H9 (cell line): ENCODE measurements at regions not wholly inside any gene's neighbourhood (a gene's known extent, or its start where the extent isn't known, plus 50 kb on each side); places are given as distances from the start of the nearest gene placed in this dataset.

Source experiments
- DNase-seq: peaks from one replicate; pipeline ENCODE4 v3.0.0-alpha.2; 2017
- H2AFZ ChIP-seq: one replicate; pipeline ENCODE4 v1.6.1; 2013; ENCODE audit warnings: mild to moderate bottlenecking, low read length, control low read depth, moderate library complexity
- H2AK5ac ChIP-seq: 2 replicates; pipeline ENCODE4 v1.6.1; 2013; ENCODE audit warnings: low read length, control low read depth, mixed read lengths; ENCODE audit not compliant: insufficient read length
- H2BK120ac ChIP-seq: one replicate; pipeline ENCODE4 v1.6.1; 2013; ENCODE audit warnings: low read depth, mild to moderate bottlenecking, low read length, control low read depth, inconsistent platforms; ENCODE audit not compliant: poor library complexity, severe bottlenecking
- H2BK12ac ChIP-seq: 2 replicates; pipeline ENCODE4 v1.6.1; 2013; ENCODE audit warnings: low read length, control low read depth, mixed read lengths, low read depth; ENCODE audit not compliant: insufficient read length
- H2BK15ac ChIP-seq: 2 replicates; pipeline ENCODE4 v1.6.1; 2013; ENCODE audit warnings: low read depth, low read length, control low read depth
- H2BK20ac ChIP-seq: one replicate; pipeline ENCODE4 v1.6.1; 2013; ENCODE audit warnings: low read depth, mild to moderate bottlenecking, low read length, control low read depth, inconsistent platforms; ENCODE audit not compliant: poor library complexity, severe bottlenecking
- H2BK5ac ChIP-seq: 2 replicates; pipeline ENCODE4 v1.6.1; 2013; ENCODE audit warnings: low read length, control low read depth, mixed read lengths; ENCODE audit not compliant: insufficient read length
- H3K14ac ChIP-seq: 2 replicates; pipeline ENCODE4 v1.6.1; 2013; ENCODE audit warnings: low read length, control low read depth; ENCODE audit not compliant: insufficient read depth
- H3K18ac ChIP-seq: 2 replicates; pipeline ENCODE4 v1.6.1; 2013; ENCODE audit warnings: low read depth, mild to moderate bottlenecking, mixed read lengths, low read length, control low read depth; ENCODE audit not compliant: insufficient read length
- H3K23ac ChIP-seq: 2 replicates; pipeline ENCODE4 v1.6.1; 2013; ENCODE audit warnings: low read length, control low read depth, mixed read lengths, low read depth; ENCODE audit not compliant: insufficient read length
- H3K23me2 ChIP-seq: 2 replicates; pipeline ENCODE4 v1.6.1; 2013; ENCODE audit warnings: low read depth, mild to moderate bottlenecking, mixed read lengths, low read length, control low read depth; ENCODE audit not compliant: insufficient read length, poor library complexity, severe bottlenecking
- H3K27ac ChIP-seq: 2 replicates; pipeline ENCODE4 v1.5.1; 2013; ENCODE audit warnings: low read length, control low read depth, mixed read lengths, low read depth; ENCODE audit not compliant: insufficient read length
- H3K27me3 ChIP-seq: 2 replicates; pipeline ENCODE4 v1.6.1; 2013; ENCODE audit warnings: low read length, control low read depth, inconsistent platforms; ENCODE audit not compliant: insufficient read depth
- H3K4ac ChIP-seq: 2 replicates; pipeline ENCODE4 v1.6.1; 2013; ENCODE audit warnings: low read depth, mild to moderate bottlenecking, control low read depth, inconsistent platforms, low read length, moderate library complexity
- H3K4me1 ChIP-seq: 2 replicates; pipeline ENCODE4 v1.6.1; 2013; ENCODE audit warnings: low read length, control low read depth, inconsistent platforms; ENCODE audit not compliant: insufficient read depth
- H3K4me2 ChIP-seq: 2 replicates; pipeline ENCODE4 v1.6.1; 2013; ENCODE audit warnings: low read length, control low read depth, mixed read lengths; ENCODE audit not compliant: insufficient read length, insufficient read depth
- H3K56ac ChIP-seq: 2 replicates; pipeline ENCODE4 v1.6.1; 2013; ENCODE audit warnings: low read depth, mild to moderate bottlenecking, mixed read lengths, low read length, control low read depth; ENCODE audit not compliant: insufficient read length
- H3K79me1 ChIP-seq: 2 replicates; pipeline ENCODE4 v1.6.1; 2013; ENCODE audit warnings: low read depth, mild to moderate bottlenecking, moderate library complexity, low read length, control low read depth, inconsistent platforms; ENCODE audit not compliant: insufficient read depth, poor library complexity, severe bottlenecking
- H3K79me2 ChIP-seq: 2 replicates; pipeline ENCODE4 v1.6.1; 2013; ENCODE audit warnings: low read length, control low read depth, inconsistent platforms; ENCODE audit not compliant: insufficient read depth
- H3K9ac ChIP-seq: 2 replicates; pipeline ENCODE4 v1.6.1; 2013; ENCODE audit warnings: low read length, control low read depth, mixed read lengths; ENCODE audit not compliant: insufficient read length; ENCODE audit errors: extremely low read depth
- H3K9me3 ChIP-seq: one replicate; pipeline ENCODE4 v1.6.1; 2013; ENCODE audit warnings: low read depth, low read length, inconsistent platforms; ENCODE audit not compliant: control insufficient read depth
- H3T11ph ChIP-seq: one replicate; pipeline ENCODE4 v1.6.1; 2013; ENCODE audit warnings: mild to moderate bottlenecking, low read length, control low read depth, inconsistent platforms
- H4K20me1 ChIP-seq: one replicate; pipeline ENCODE4 v1.6.1; 2013; ENCODE audit not compliant: control insufficient read depth, insufficient read length, insufficient read depth
- H4K5ac ChIP-seq: 2 replicates; pipeline ENCODE4 v1.6.1; 2013; ENCODE audit warnings: low read depth, mild to moderate bottlenecking, mixed read lengths, low read length, control low read depth; ENCODE audit not compliant: insufficient read length
- H4K8ac ChIP-seq: replicated peaks from 2 replicates; pipeline ENCODE4 v1.6.1; 2013; ENCODE audit warnings: low read length, control low read depth, mixed read lengths, low read depth; ENCODE audit not compliant: insufficient read length
- H4K91ac ChIP-seq: 2 replicates; pipeline ENCODE4 v1.6.1; 2013; ENCODE audit warnings: low read depth, mild to moderate bottlenecking, moderate library complexity, mixed read lengths, low read length, control low read depth; ENCODE audit not compliant: insufficient read length
- H3K27ac Mint-ChIP-seq, 3 experiments: 2 replicates in 2 of 3; 3 replicates in 1 of 3; pipeline ENCODE4 v1.8.0; 2020 to 2021; ENCODE audit warnings: mixed read lengths in 3 of 3, mild to moderate bottlenecking in 1 of 3, moderate library complexity in 1 of 3
- H3K27me3 Mint-ChIP-seq: 2 replicates; pipeline ENCODE4 v1.8.0; 2021; ENCODE audit warnings: low read depth, mild to moderate bottlenecking, moderate library complexity, mixed read lengths
- H3K36me3 Mint-ChIP-seq, 3 experiments: 2 replicates in 2 of 3; 3 replicates in 1 of 3; pipeline ENCODE4 v1.8.0; 2020 to 2021; ENCODE audit warnings: low read depth in 3 of 3, mixed read lengths in 3 of 3; ENCODE audit not compliant: insufficient read depth in 1 of 3
- H3K4me1 Mint-ChIP-seq, 2 experiments: 2 replicates each; pipeline ENCODE4 v1.8.0; 2020; ENCODE audit warnings: mixed read lengths in 2 of 2
- H3K4me3 Mint-ChIP-seq, 2 experiments: 2 replicates in 1 of 2; 3 replicates in 1 of 2; pipeline ENCODE4 v1.8.0; 2020 to 2021; ENCODE audit warnings: mild to moderate bottlenecking in 2 of 2, mixed read lengths in 2 of 2, moderate library complexity in 1 of 2
- H3K9me3 Mint-ChIP-seq, 2 experiments: 2 replicates in 1 of 2; 3 replicates in 1 of 2; pipeline ENCODE4 v1.8.0; 2020; ENCODE audit warnings: mild to moderate bottlenecking in 2 of 2, mixed read lengths in 2 of 2, moderate library complexity in 1 of 2
- CTCF ChIP-seq: fragments of 200-600 bp; sonication (generic); conservative IDR thresholded peaks from 3 replicates; pipeline ENCODE4 v1.8.0; 2021; ENCODE audit warnings: antibody characterized with exemption, mild to moderate bottlenecking
- WGBS: extraction: QIAGEN DNeasy Blood & Tissue Kit; methylation state at CpG from one replicate; pipeline ENCODE4 v1.1.7; 2013; ENCODE audit warnings: missing lambda C conversion rate, low lambda C conversion rate, mixed read lengths; ENCODE audit not compliant: insufficient read length; ENCODE audit errors: extremely low coverage; 5-methylcytosine and 5-hydroxymethylcytosine counted together

- H3K27me3 ChIP-seq = no peaks in the 10 kb centered on the region
- H2BK12ac ChIP-seq = no peak overlapping the region
- H3T11ph ChIP-seq = no peak overlapping the region
- H3K23ac ChIP-seq = no peak overlapping the region
- no peak overlapping the region for H3K56ac ChIP-seq
- H4K5ac ChIP-seq = no peak overlapping the region
- Mint-ChIP-seq H3K4me1 (peaks cover 6 to 7% of the 10 kb centered on the region in 2 experiments), H3K27me3 (peaks cover 9% of the 10 kb centered on the region; the same call in 1 of the 2 replicates), H3K27ac (no peak overlapping the region), H3K36me3 (peaks cover 0 to 10% (median 3%) of the 10 kb centered on the region in 3 experiments; a peak in 4 of 7 replicates), H3K4me3 (no peak overlapping the region), H3K9me3 (peaks cover 20 to 26% of the 10 kb centered on the region in 2 experiments)
- no peak for DNase-seq
- no peak overlapping the region for H2BK120ac ChIP-seq
- H4K91ac ChIP-seq = no peak overlapping the region
- H3K23me2 ChIP-seq = no peaks in the 10 kb centered on the region
- H3K4me1 ChIP-seq = no peaks in the 10 kb centered on the region
- no peak overlapping the region for H3K27ac ChIP-seq
- H3K79me2 ChIP-seq = no peaks in the 10 kb centered on the region
- H3K9ac ChIP-seq = no peak overlapping the region
- no CpG with 5 or more reads among the region's 1 CpG for WGBS
- H4K20me1 ChIP-seq = no peaks in the 10 kb centered on the region
- H2BK15ac ChIP-seq = no peak overlapping the region
- no peak overlapping the region for H3K4me2 ChIP-seq
- no peak overlapping the region for H3K14ac ChIP-seq
- H3K18ac ChIP-seq = no peak overlapping the region
- H3K9me3 ChIP-seq = no peaks in the 10 kb centered on the region
- H3K4ac ChIP-seq = no peak overlapping the region
- no peak overlapping the region for H2AFZ ChIP-seq
- no peak for TF ChIP-seq CTCF
- H2BK5ac ChIP-seq = no peak overlapping the region
- H2BK20ac ChIP-seq = no peak overlapping the region
- H3K79me1 ChIP-seq = no peaks in the 10 kb centered on the region
- no peak overlapping the region for H4K8ac ChIP-seq
- no peak overlapping the region for H2AK5ac ChIP-seq
These were observed 117.7 kb downstream of the EN1 start for GRCh38 chr2:118729760-118730159.
